GM21717 (cell line): ENCODE measurements at regions not wholly inside any gene's neighbourhood (a gene's known extent, or its start where the extent isn't known, plus 50 kb on each side); places are given as distances from the start of the nearest gene placed in this dataset.
"Not testable (repeated sequence)": the region's sequence is repeated elsewhere in the genome, so short reads cannot be mapped to it uniquely, and the experiment has no call there.

Experiments
- ATAC-seq: cut with Tn5 transposase; IDR thresholded peaks from one replicate; pipeline ENCODE4 v1.9.1; 2021; ENCODE audit warnings: mild to moderate bottlenecking, moderate library complexity; ENCODE audit not compliant: unreplicated experiment

DNA sequence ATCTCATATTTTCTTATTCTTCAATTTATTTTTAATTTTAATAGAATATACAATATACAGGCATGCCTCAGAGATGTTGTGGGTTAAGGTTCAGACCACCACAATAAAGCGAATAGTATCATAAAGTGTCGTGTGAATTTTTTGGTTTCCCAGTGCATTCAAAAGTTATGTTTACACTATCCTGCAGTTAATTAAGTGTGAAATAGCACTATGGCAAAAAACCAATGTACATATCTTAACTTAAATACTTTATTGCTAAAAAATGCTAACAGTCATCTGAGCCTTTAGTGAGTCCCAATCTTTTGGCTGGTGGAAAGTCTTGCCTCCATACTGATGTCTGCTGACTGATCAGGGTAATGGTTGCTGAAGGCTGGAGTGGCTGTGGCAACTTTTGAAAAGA lies 637.6 kb downstream of the TDRD15 start:
- ATAC-seq, result no peak

DNA sequence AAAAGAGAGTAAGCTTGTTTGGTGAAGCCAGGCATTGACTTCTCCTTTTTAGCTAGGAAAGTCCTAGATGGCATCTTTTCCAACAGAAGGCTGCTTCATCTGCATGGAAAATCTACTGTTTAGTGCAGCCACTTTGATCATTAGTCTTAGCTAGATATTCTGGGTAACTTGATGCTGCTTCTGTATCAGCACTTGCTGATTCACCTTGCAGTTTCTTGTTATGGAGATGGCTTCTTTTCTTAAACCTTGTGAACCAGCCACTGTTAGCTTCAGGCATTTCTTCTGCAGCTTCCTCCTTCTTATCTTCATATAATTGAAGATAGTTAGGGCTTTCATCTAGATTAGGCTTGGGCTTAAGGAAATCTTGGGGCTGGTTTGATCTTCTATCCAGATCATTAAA lies 639.7 kb downstream of the TDRD15 start:
- ATAC-seq, result no peak

DNA sequence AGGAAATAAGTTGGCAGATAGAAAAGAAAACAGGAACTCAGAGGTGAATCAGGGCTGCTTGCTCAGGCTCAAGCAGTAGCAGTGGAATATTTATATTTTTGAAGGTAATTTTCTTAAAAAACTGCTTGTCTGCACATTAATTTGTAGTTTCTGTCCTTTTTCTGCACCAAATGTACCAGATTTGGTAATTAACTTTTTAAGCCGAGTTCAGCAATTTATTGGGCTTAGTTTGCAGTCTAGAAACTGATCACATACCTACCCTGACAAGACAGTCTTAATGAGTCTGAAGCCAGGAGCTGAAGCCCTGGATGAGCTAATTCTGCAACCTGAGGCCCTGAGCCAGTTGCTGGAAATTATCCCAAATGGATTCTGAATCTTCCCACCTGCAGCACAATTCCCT lies 647.0 kb downstream of the TDRD15 start:
- ATAC-seq, result no peak

DNA sequence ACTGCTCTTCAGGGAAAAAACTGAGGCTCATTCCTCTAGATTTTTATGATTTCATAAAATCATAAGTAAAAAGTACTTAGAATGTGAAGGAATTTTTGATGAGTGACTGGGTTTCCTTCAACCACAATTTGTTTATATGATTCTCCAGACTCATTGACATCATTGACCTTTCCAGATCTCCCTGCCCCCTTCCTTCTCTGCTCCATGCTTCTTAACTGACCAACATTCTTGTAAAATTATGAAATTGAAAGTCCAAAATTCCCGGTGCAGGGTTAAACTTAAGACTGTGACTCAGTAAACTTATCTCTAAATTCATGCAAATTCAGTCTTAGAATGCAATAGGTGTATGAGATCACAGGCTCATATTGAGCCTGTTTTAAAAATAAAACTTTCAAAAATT lies 648.9 kb downstream of the TDRD15 start:
- no peak for ATAC-seq

DNA sequence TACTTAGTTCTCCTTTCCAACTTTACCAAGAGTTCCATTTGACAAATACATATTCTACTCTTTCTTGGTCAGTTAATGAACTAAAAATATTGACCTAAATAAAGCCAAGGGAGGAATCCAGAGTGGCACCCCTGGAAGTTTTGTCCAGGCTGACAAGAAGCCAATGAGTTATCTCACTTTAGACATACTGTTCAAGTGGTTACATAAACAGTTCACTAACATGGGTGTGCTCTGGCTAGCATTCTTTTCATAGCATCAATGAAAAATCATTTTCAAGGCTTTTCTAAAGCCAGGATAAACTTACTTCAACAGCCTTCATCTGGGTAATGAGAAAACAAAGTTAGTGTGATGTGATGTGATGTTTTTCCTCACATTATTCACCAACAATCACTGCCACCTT lies 649.4 kb downstream of the TDRD15 start:
- ATAC-seq, result no peak

DNA sequence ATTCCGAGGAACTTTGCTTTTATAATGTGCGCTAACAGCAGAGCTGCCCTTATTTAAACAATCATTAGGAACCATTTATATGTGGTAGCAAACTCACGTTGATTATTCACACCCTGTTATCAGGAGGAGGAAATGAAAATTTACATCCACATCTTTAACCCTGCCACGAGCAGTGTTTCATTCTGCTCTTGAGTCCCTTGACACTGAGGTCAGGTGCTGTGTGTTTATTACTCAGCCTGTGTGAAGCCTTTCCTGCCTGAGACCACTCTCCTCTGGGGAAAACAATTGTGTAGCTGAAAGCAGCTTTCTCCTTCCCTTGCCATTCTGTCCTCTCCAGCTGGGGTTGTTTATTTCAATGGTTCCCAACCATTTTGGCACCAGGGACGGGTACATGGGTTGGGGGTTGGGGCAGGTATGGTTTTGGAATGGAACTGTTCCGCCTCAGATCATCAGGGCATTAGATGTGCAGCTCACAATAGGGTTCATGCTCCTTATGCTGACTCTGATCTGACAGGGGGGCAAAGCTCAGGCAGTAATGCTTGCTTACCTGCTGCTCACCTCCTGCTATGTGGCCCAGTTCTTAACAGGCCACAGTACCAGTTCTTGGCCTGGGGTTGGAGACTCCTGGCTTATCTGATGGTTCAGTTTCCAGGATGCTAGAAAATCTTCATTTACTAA lies 651.1 kb downstream of the TDRD15 start:
- ATAC-seq, result no peak

DNA sequence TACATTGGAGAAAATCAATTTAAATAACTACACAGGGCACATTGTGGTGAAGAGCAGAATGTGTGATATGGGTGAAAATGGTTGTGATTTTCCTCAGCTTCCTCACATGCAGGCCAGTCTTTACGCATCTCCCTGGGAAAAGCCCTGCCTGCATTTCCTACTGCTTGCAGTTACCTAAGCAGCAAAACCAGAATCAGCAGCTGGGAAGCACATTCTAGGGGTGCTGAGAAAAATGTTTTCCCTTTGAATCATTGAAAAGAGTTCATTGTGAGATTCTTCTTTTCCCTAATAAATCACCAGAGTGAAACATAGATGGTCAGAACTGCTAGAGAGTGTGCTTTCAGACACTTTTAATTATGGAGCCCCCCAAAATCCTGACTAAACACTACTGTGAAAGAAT lies 656.0 kb downstream of the TDRD15 start:
- ATAC-seq, result no peak

DNA sequence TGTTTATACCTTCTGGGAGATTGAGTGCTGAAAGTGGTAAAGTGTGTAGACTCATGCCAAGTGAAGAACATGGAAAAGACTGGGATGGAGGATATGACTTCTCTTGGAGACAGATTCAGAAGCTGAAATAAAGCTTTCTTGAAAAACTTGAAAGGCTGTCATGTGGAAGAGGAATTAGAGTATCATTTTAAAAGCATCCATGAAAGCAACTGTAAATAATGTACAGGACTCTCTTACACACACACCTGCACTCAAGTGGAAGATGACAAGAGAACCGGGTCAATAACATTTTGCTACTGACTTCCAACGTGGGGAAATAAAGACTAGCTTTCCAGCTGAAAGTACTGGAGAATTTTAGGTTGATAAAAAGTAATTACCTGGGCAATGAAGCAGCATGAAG lies 658.2 kb downstream of the TDRD15 start:
- no peak for ATAC-seq

DNA sequence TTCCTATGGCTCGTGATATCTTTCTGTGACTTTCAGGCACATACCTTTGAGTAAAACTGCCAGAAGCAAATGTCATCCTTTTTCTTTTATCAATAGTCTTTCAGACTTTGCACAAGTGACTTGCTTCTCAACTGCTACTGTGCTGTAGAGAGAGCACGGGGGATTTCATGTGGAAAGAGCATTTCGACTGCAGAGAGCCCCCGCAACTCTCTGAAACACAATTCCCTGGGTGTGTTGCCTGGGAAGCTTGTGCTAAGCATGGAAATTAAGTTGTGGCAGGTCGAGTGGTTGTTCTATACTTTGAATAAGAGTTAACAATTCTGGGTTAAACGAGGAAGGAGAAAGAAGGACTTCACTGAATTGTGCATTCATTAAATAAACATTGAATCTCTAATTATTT lies 659.1 kb downstream of the TDRD15 start:
- ATAC-seq, result no peak

DNA sequence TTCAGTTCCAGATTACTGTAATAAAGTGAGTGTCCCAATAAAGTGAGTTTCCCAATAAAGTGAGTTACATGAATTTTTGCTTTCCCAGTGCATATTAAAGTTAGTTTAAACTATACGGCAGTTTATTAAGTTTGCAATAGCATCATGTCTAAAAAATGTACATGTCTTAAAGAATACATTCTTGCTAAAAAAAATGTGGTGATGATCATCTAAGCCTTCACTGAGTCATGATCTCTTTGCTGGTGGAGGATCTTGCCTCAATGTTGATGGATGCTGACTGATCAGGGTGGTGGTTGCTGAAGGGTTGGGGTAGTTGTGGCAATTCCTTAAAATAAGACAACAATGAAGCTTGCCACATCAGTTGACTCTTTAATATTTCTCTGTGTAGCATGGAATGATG lies 664.2 kb downstream of the TDRD15 start:
- no peak for ATAC-seq

DNA sequence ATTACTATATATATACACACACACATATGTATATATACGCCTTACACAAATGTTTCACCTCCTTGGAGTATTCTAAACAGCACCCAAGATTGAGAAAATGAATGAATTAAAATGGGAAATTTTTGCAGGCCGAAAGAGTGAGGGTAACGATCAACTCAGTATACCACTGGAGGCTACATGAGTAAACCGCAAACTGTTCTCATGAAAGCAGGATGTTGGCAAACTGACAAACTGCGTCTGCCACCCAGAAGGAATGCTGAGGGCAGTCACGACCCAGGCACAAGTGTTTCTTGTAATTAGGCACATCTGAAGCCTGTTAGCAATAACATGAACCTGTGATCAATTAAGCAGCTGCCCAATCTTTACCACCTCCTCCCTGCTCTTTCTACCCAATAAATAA lies 666.5 kb downstream of the TDRD15 start:
- not testable (repeated sequence) for ATAC-seq

DNA sequence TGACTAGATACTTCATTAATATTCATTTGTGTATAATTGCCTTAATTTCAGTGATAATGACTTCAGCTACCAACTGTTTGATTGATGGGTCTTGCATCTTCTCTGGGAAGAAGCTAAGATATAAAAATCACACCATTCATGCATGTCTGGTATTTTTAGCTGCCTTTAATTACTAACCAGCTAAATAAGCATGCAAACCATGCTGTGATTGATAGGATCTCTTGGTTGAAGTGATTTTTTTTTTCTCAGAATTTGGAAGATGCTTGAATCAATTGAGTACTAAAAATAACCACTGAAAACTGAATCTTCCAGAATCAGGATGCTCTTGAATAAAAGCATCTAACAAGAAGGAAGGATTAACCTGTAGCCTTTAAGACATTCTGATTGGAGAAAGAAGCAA lies 668.8 kb downstream of the TDRD15 start:
- no peak for ATAC-seq

DNA sequence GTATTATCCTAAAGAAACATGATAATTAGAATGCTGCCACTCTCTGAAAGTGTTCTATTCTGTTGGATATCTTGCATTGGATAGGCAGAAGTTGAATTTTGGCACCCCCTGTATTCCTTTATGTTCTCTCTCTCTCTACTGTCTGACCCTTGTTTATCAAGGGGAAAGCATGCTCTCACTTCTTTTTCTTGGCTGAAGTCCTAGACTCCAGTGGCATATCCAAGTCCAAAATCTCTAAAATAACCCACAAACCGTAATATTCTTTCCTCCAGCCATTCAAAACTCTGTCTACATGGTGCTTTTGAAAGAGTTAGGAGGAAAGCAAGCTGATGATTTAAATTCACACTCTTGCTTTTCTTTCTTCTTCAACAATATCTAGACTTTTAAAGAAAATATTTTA lies 669.7 kb downstream of the TDRD15 start:
- ATAC-seq, result no peak

DNA sequence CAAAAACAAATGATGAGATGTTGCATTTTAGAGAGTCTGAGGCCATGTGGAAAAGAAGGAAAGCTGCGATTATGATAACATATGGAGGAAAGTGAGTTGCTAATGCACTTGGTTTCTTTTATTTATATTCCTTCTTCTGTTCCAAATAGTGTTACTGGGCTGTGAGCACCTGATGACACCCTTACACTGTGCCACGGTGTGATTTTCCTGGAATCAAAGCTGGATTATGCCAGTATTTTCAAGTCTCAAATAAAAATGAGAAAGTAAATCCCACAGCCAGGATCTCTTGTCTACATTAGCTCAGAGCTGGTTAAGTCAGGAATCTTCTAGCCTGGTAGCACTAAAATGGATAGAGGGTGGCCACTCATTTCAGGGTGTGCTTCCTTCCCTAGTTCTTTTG lies 670.8 kb downstream of the TDRD15 start:
- no peak for ATAC-seq

DNA sequence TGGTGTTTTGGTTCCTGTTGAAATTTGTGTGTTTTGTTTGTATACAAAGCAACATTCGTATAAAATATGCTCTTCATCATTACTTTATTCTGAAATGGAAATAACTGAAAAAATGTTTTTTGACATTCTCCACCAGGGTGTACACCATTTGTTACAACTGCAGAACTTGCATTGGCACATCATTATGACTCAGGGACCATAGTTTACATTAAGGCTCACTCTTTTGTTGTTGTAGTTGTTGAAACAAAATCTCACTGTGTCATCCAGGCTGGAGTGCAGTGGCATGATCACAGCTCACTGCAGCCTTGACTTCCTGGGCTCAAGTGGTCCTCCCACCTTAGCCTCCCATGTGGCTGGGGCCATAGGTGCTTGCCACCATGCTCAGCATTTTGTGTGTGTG lies 676.6 kb downstream of the TDRD15 start:
- no peak for ATAC-seq

DNA sequence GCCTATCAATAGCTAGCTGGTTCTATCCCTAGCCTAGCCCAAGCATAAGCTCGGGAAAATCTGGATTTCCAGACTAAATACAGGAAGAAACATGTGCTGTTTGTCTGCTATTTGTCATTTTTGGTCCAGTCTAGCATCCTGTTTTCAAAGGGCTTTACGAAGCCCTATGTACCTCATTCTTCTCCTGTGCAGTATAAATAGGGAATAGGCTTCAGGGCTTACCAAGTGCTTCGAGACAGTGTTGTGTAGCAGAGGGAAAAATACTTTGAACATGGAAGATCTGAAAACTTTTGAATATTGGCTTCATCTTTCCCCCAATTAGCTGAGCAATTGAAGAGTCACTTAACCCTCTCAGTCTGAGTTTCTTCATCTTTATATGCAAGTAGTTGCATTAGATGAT lies 679.8 kb downstream of the TDRD15 start:
- no peak for ATAC-seq

DNA sequence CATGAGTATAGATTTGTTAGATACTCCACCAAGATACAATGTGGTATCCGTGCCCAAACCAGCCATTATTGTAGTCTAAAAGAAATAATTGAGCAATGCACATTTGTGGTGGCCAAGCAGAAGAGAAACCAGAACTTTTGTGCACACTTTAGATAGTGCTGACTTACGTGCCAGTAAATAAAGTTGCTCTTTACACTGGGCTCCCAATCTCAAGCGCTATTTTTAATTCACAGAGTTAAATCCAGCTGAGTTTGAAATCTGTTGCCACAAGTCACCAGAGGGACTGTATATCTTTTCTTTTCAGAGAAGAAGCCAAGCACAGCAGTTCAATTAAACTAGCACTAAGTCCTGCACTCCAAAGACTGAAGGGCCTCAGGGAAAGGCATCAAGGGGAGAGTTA lies 680.4 kb downstream of the TDRD15 start:
- no peak for ATAC-seq

DNA sequence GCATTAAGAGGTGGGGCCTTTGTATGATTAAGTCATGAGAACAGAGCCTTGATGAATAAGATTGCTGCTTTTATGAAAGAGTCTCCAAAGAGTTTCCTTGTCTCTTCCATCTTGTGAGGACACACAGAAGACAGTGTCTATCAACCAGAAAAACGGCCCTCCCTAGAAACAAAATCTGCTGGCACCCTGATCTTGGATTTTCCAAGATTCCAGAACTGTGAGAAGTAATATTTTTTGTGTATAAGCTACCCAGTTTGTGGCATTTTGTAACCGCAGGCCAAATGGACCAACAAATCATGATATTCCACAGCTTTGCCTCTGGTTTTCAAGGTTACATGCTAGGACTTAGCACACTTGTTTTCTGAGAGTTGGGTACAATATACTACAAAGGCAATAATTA lies 687.8 kb downstream of the TDRD15 start:
- ATAC-seq, result no peak

DNA sequence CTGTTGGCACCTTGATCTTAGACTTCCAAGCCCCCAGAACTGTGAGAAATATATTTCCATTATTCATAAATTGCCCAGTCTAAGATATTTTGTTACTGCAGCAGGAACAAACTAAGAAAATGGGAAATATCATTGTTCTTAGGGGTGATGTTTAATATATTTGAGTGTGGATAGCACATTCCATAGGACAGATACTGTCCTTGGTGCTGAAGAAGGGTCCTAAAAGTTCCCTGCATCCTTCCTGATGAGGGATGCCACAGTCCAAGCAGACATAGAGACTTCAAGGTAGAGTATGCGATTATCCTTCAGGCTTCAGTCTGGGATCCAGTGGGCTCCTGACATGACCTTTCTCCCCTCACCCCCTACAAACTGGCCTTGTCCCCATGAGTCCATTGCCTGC lies 689.0 kb downstream of the TDRD15 start:
- ATAC-seq, result no peak

DNA sequence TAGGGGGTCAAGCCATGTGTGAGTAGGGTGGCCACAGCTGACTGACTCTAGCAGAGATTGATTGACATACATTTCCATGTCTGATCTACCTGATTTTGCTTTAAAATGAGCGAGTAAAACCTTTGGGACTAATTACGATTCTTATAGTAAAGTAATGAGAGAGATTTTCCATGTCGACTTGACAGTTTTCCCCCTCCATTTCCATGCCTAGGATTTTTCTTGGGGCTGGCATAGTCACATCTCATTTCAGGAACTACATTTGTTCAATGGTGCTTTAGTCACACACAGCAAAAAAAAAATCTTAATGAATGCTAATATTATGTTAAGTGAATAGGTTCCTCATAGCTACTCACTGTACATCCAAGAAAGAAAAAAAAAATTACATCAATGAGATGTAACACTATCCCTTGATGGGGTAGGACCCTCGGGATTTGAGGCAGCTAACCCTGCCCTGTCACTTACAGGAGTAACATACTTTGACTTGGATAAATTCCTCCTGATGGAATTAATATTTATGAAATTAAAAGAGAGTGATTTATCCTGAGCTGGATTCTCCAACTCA lies 690.9 kb downstream of the TDRD15 start:
- no peak for ATAC-seq

DNA sequence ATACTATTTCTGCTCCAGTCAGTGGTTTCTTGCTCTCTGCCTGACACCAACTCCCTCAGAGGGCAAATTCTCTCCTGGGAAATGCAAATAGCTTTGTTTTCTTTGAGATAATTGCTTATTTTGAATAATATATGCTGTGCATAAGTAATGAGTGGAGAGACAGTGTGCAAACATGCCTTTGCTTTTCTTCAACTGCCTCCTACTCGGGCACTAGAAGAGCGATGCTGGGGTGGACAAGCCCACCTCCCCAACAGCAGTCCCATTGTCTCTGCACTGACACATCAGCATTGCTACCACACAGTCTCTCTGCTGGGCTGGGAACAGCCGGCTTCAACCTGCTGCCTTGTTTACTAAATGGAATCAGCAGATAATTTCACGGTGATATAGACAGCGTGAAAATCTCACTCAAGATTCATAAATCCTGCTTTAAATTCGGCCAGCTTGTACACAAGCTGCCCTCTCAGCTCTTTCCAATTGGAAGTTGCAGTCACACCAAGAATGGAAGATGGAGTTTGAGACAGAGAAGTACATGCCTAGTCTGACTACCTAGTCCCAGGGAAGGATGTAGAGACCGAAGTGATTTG lies 694.5 kb downstream of the TDRD15 start:
- ATAC-seq, result no peak

DNA sequence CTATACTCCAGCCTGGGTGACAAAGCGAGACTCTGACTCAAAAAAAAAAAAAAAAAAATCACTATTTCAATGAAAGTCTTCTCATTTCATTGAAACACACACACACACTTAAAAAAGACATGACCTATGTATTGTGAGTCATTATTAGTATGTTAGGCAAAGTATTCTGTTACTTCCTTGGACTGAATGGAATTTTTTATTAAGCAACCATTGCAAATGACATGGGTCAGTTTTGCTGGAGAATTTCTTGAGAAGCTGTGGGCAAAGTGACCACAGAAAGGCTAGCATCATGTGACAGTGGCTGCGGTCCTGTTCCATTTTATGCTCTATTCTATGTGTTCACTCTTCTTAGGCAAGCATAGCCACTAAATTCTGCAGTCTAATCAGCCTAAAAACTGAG lies 695.7 kb downstream of the TDRD15 start:
- ATAC-seq, result no peak

DNA sequence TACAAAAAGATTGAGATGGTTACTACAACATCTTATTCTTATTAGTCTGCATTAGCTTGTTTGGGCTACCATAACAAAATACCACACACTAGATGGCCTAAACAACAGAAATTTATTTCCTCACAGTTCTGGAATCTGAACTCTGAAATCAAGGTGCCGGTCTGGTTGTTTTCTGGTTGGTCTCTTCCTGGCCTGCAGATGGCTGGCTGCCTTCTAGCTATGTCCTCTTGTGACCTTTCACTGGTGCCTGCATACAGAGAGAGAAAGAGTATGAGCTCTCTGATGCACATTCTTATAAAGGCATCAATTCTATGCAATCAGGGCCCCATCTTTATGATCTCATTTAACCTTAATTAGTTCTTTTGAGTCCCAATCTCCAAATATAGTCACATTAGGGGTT lies 696.5 kb downstream of the TDRD15 start:
- no peak for ATAC-seq
